ENCODE measurements at regions not wholly inside any gene's neighbourhood (a gene's known extent, or its start where the extent isn't known, plus 50 kb on each side); places are given as distances from the start of the nearest gene placed in this dataset.

- Histone ChIP-seq H2AFZ (ENCODE audit: low read depth) (no peak overlapping the region), H3K4me3 (ENCODE audit: low read depth in 2 of 2, low read length in 1 of 2) (no peak overlapping the region), H3F3A (replicated peaks; ENCODE audit: insufficient read depth) (no peaks in the 10 kb centered on the region), H3K9ac (no peak overlapping the region), H4K20me1 (ENCODE audit: insufficient read depth) (no peaks in the 10 kb centered on the region), H3K36me3 (replicated peaks in 1 of 2; ENCODE audit: control insufficient read depth in 1 of 2, insufficient read depth in 2 of 2, low read length in 1 of 2) (no peaks in the 10 kb centered on the region), H3K27me3 (ENCODE audit: insufficient read depth) (no peaks in the 10 kb centered on the region), H3K4me1 (ENCODE audit: control insufficient read depth in 1 of 2, insufficient read depth in 2 of 2, low read depth in 1 of 2, low read length in 1 of 2) (no peaks in the 10 kb centered on the region), H3K4me2 (no peak overlapping the region), H3K79me2 (ENCODE audit: insufficient read depth) (no peaks in the 10 kb centered on the region), H3K9me2 (no peaks in the 10 kb centered on the region), H3K9me3 (no peaks in the 10 kb centered on the region), H3K27ac (ENCODE audit: low read depth in 2 of 2, low read length in 1 of 2) (no peak overlapping the region)
- ChIA-PET POLR2A (no interaction called here), CTCF (interaction anchor here (1.7 kb wide), 1 partner anchor 574 kb away, joined by 4 read pairs; no protein-coding TSS in a partner anchor)
- DNase-seq = no peak
- 96% methylated on average over 17 of the region's 19 CpGs for WGBS (ENCODE audit: low lambda C conversion rate)
- TF ChIP-seq RXRA (IDR thresholded peaks at IDR 0.05; ENCODE audit: borderline replicate concordance, low read depth) (no peak), EP300 (IDR thresholded peaks at IDR 0.05; ENCODE audit: borderline replicate concordance in 1 of 2, low read depth in 1 of 2, low read length in 1 of 2) (no peak), FOXJ3 (CRISPR knock-in tag; IDR thresholded peaks at IDR 0.05) (no peak), YY1 (IDR thresholded peaks at IDR 0.05; ENCODE audit: low read depth) (no peak), POLR2AphosphoS5 (IDR thresholded peaks at IDR 0.05; ENCODE audit: low read depth, low read length) (no peak), CTCF (IDR thresholded peaks at IDR 0.05) (no peak), GABPA (IDR thresholded peaks at IDR 0.05; ENCODE audit: low read depth) (no peak), MAX (IDR thresholded peaks at IDR 0.05; ENCODE audit: low read depth) (no peak), MEF2A (IDR thresholded peaks at IDR 0.05; ENCODE audit: borderline replicate concordance, low read depth) (no peak), FOSL2 (IDR thresholded peaks at IDR 0.05; ENCODE audit: borderline replicate concordance, low read depth) (no peak), NFIC (IDR thresholded peaks at IDR 0.05; ENCODE audit: borderline replicate concordance) (no peak), SIN3A (IDR thresholded peaks at IDR 0.05; ENCODE audit: borderline replicate concordance, low read depth, low read length) (no peak), JUND (IDR thresholded peaks at IDR 0.05) (no peak), RCOR1 (IDR thresholded peaks at IDR 0.05; ENCODE audit: low read length) (no peak), MXI1 (IDR thresholded peaks at IDR 0.05; ENCODE audit: low read depth, low read length) (no peak), TCF12 (IDR thresholded peaks at IDR 0.05) (no peak), EZH2phosphoT487 (IDR thresholded peaks at IDR 0.05; ENCODE audit: borderline replicate concordance, low read depth) (no peak), ELF1 (IDR thresholded peaks at IDR 0.05) (no peak)
Measured at GRCh38 chr2:167544602-167545001, 656.3 kb downstream of the XIRP2 start.

GRCh38 chr2:167543721-167544120 lies 655.4 kb downstream of the XIRP2 start:
- no peak for DNase-seq
- Histone ChIP-seq H3K9me3 (no peaks in the 10 kb centered on the region), H3K4me3 (ENCODE audit: low read depth in 2 of 2, low read length in 1 of 2) (no peak overlapping the region), H3K27me3 (ENCODE audit: insufficient read depth) (no peaks in the 10 kb centered on the region), H3K79me2 (ENCODE audit: insufficient read depth) (no peaks in the 10 kb centered on the region), H3K27ac (ENCODE audit: low read depth in 2 of 2, low read length in 1 of 2) (no peak overlapping the region), H3K36me3 (replicated peaks in 1 of 2; ENCODE audit: control insufficient read depth in 1 of 2, insufficient read depth in 2 of 2, low read length in 1 of 2) (no peaks in the 10 kb centered on the region), H3K9ac (no peak overlapping the region), H3K4me1 (ENCODE audit: control insufficient read depth in 1 of 2, insufficient read depth in 2 of 2, low read depth in 1 of 2, low read length in 1 of 2) (no peaks in the 10 kb centered on the region), H4K20me1 (ENCODE audit: insufficient read depth) (no peaks in the 10 kb centered on the region), H3K9me2 (no peaks in the 10 kb centered on the region), H2AFZ (ENCODE audit: low read depth) (no peak overlapping the region), H3K4me2 (no peak overlapping the region), H3F3A (replicated peaks; ENCODE audit: insufficient read depth) (no peaks in the 10 kb centered on the region)
- ChIA-PET CTCF (interaction anchor here (1.7 kb wide), 1 partner anchor 575 kb away, joined by 4 read pairs; no protein-coding TSS in a partner anchor), POLR2A (no interaction called here)
- WGBS (ENCODE audit: low lambda C conversion rate) = 76% methylated on average over 4 of the region's 4 CpGs
- TF ChIP-seq IRF3 (IDR thresholded peaks at IDR 0.05; ENCODE audit: low read depth, low read length) = no peak
- no peak for TF ChIP-seq RCOR1 (IDR thresholded peaks at IDR 0.05; ENCODE audit: low read length)
- no peak for TF ChIP-seq ELF1 (IDR thresholded peaks at IDR 0.05)
- no peak for TF ChIP-seq POLR2AphosphoS5 (IDR thresholded peaks at IDR 0.05; ENCODE audit: low read depth, low read length)
- no peak for TF ChIP-seq RFX5 (IDR thresholded peaks at IDR 0.05; ENCODE audit: low read length)
- TF ChIP-seq REST (IDR thresholded peaks at IDR 0.05; ENCODE audit: low read depth, low read length) = no peak
- TF ChIP-seq FOSL2 (IDR thresholded peaks at IDR 0.05; ENCODE audit: borderline replicate concordance, low read depth) = no peak
- no peak for TF ChIP-seq JUND (IDR thresholded peaks at IDR 0.05)

Data from SK-N-SH (cell line).